Astrocyte of the cerebellum (primary cell): ENCODE measurements at regions not wholly inside any gene's neighbourhood (a gene's known extent, or its start where the extent isn't known, plus 50 kb on each side); places are given as distances from the start of the nearest gene placed in this dataset.

ENCODE experiments used
- DNase-seq: peaks from one replicate; pipeline ENCODE4 v3.0.0-alpha.2; 2011; ENCODE audit warnings: low read depth
- H3K4me3 ChIP-seq: 2 replicates; pipeline ENCODE4 v1.5.1; 2011; ENCODE audit warnings: mild to moderate bottlenecking, low read depth, low read length, moderate library complexity
- CTCF ChIP-seq: IDR thresholded peaks from 2 replicates; pipeline ENCODE4 v1.5.1; 2012; ENCODE audit warnings: low read length, low read depth, moderate library complexity, mild to moderate bottlenecking; ENCODE audit errors: missing control alignments
- in situ Hi-C: cut with HindIII; loops from 2 replicates; pipeline ENCODE4 v1.10.0; 2017; ENCODE audit warnings: low sequenced_read_pairs

GRCh38 chr19:30128211-30128610, 186.2 kb downstream of the URI1 start:
- no peak for DNase-seq
- no peak for TF ChIP-seq CTCF
- in situ Hi-C loops, result no loop called here
- no peak overlapping the region for H3K4me3 ChIP-seq

DNA sequence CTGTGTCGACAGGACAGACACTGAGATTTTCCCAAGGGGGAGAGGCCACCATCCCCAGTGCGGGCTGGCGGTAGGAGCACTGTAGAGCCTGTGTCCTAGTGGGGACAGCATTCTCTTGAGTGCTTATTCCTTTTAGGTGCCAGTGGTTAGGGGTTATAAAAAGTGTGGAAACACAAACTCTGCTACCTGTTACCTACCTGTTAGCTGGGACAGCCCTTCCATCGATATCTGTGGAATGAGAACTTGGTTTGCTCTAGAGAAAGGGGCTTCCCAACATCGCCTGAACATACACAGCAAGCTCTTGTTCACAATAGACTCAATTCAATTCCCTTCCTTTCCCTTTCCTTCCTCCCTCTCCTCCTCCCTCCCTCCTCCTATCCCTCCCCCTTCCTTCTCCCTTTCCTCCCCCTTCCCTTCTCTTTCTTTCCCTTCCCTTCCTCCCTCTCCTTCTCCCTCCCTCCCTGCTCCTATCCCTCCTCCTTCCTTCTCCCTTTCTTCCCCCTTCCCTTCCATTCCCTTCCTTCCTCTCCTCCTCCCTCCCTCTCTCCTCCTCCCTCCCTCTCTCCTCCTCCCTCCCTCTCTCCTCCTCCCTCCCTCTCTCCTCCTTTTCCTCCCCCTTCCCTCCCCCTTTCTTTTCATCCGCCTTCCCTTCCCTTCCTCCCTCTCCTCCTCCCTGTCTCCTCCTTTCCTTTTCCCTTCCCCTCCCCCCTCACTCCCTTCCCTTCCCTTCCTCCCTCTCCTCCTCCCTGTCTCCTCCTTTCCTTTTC, 188.5 kb downstream of the URI1 start:
- in situ Hi-C loops, result no loop called here
- DNase-seq, result no peak
- H3K4me3 ChIP-seq, result no peak overlapping the region
- no peak for TF ChIP-seq CTCF

DNA sequence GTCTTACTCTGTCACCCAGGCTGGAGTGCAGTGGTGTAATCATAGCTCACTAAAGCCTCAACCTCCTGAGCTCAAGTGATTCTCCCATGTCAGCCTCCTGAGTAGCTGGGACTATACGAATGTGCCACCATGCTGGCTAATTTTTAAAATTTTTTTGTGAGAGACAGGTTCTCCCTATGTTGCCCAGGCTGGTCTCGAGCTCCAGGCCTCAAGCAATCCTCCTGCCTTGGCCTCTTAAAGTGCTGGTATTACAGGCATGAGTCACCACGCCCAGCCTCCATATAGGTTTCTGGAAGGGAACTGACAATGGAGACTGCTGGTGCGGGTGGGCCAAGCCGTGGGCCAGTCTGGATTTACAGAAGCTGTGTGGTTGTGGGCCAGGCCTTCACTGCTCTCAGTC, 189.2 kb downstream of the URI1 start:
- DNase-seq, result no peak
- H3K4me3 ChIP-seq, result no peak overlapping the region
- no peak for TF ChIP-seq CTCF
- in situ Hi-C loops, result no loop called here

- H3K4me3 ChIP-seq, result no peak overlapping the region
- TF ChIP-seq CTCF, result no peak
- no peak for DNase-seq
- in situ Hi-C loops, result no loop called here
These were observed 189.8 kb downstream of the URI1 start for GRCh38 chr19:30131722-30132291.

DNA sequence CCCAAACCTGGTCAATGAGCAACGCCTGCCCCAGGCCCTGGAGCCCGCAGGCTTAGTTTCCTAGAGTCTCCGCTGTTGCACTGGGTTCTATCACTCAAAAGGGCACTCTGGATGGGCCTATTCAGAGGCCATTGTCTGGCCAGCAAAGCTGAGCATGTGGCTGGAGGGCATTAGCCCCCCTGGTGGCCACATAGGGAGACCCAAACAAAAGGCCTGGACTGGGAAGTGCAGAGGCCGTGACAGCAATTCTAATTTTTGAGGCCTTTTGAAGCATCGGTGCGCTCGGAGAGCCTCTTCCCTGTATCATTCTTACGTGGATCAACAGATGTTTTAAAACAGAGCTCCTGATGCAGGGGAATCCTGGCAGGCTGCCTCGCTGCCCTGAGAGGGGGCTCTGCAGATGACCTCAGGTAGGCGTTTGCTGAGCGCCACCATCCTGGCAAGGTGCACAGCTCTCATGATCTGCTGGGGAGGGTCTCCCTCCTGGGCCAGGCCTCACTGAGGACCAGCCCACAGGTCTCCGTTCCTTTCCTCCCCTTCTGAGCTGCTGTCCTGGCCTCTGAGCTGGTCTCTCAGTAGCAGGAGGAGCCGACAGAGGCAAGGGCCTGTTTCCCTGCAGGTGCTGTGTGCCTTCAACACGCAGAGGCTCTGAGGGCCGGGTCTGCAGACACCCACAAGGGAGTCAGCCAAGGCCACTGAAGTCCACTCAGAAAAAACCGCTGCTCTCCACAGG, 190.5 kb downstream of the URI1 start:
- H3K4me3 ChIP-seq, result no peak overlapping the region
- in situ Hi-C loops, result no loop called here
- DNase-seq, result no peak
- no peak for TF ChIP-seq CTCF

DNA sequence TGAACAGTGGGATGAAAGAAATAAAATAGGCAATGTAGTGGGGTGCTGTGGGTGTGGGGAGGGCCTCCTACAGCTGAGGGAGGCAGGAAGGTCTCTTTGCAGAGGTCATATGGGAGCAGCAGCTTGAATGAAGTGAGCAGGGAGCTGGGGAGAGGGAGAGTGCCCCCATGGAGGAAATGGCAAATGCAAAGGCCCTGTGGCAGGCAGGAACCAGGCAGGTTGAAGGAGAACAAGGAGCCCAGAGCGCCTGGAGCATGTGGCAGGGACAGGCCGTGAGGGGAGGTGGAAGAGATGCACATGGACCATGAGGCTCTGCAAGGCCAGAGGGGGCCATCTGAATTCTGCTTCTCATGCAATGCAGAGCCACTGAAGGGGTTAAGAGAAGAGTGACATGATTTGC, 191.8 kb downstream of the URI1 start:
- in situ Hi-C loops, result no loop called here
- no peak for TF ChIP-seq CTCF

More for the DNA sequence above, 191.8 kb downstream of the URI1 start:
- DNase-seq, result no peak
- H3K4me3 ChIP-seq, result no peak overlapping the region
